ENCODE measurements at regions not wholly inside any gene's neighbourhood (a gene's known extent, or its start where the extent isn't known, plus 50 kb on each side); places are given as distances from the start of the nearest gene placed in this dataset.

GRCh38 chr12:114483996-114484395 is 78.1 kb upstream of the TBX5 start:
- no peak overlapping the region for H2AFZ ChIP-seq (ENCODE audit: low read length)
- no peak overlapping the region for H2AK5ac ChIP-seq (ENCODE audit: insufficient read length, low read length)
- no peak overlapping the region for H2BK20ac ChIP-seq (ENCODE audit: low read depth, low read length, poor library complexity, severe bottlenecking)
- Mint-ChIP-seq H3K4me1 (peaks cover 15 to 22% of the 10 kb centered on the region in 2 experiments), H3K4me3 (no peak overlapping the region), H3K27me3 (ENCODE audit: low read depth) (peaks cover 79% of the 10 kb centered on the region), H3K9me3 (peaks cover 10 to 12% of the 10 kb centered on the region in 2 experiments), H3K27ac (no peak overlapping the region), H3K36me3 (ENCODE audit: insufficient read depth in 1 of 3, low read depth in 3 of 3) (peaks cover 0 to 4% (median 3%) of the 10 kb centered on the region in 3 experiments; a peak in 2 of 7 replicates)
- no peak overlapping the region for H3K18ac ChIP-seq (ENCODE audit: insufficient read length, low read depth, low read length)
- H3K4me2 ChIP-seq (ENCODE audit: insufficient read depth, insufficient read length, low read length), result no peak overlapping the region
- H2BK15ac ChIP-seq (ENCODE audit: low read depth, low read length), result no peak overlapping the region
- no peaks in the 10 kb centered on the region for H4K20me1 ChIP-seq (ENCODE audit: control insufficient read depth, insufficient read depth, insufficient read length)
- H4K5ac ChIP-seq (ENCODE audit: insufficient read length, low read depth, low read length), result no peak overlapping the region
- peaks cover 26% of the 10 kb centered on the region for H3K27me3 ChIP-seq (ENCODE audit: insufficient read depth, low read length)
- peaks cover 14% of the 10 kb centered on the region for H3K23me2 ChIP-seq (ENCODE audit: insufficient read length, low read depth, low read length, poor library complexity, severe bottlenecking)
- H3K14ac ChIP-seq (ENCODE audit: insufficient read depth, low read length), result no peak overlapping the region
- H3K23ac ChIP-seq (ENCODE audit: insufficient read length, low read depth, low read length), result no peak overlapping the region
- no peak overlapping the region for H2BK5ac ChIP-seq (ENCODE audit: insufficient read length, low read length)
- no peak overlapping the region for H4K91ac ChIP-seq (ENCODE audit: insufficient read length, low read depth, low read length)
- H3K56ac ChIP-seq (ENCODE audit: insufficient read length, low read depth, low read length), result no peak overlapping the region
- H3T11ph ChIP-seq (ENCODE audit: low read length), result no peak overlapping the region
- H3K4ac ChIP-seq (ENCODE audit: low read depth, low read length), result no peak overlapping the region
- DNase-seq, result no peak
- H2BK12ac ChIP-seq (ENCODE audit: insufficient read length, low read depth, low read length), result no peak overlapping the region
- WGBS (ENCODE audit: extremely low coverage, insufficient read length, low lambda C conversion rate), result no CpG with 5 or more reads among the region's 3 CpGs
- H3K9me3 ChIP-seq (ENCODE audit: control insufficient read depth, low read depth, low read length), result peaks cover 5% of the 10 kb centered on the region
- H3K9ac ChIP-seq (ENCODE audit: extremely low read depth, insufficient read length, low read length), result no peak overlapping the region
- TF ChIP-seq CTCF (conservative IDR thresholded peaks at IDR 0.05), result no peak
- H3K79me2 ChIP-seq (ENCODE audit: insufficient read depth, low read length), result no peaks in the 10 kb centered on the region
- no peak overlapping the region for H2BK120ac ChIP-seq (ENCODE audit: low read depth, low read length, poor library complexity, severe bottlenecking)
- H3K79me1 ChIP-seq (ENCODE audit: insufficient read depth, low read depth, low read length, poor library complexity, severe bottlenecking), result no peaks in the 10 kb centered on the region
- no peaks in the 10 kb centered on the region; the same call in 1 of the 2 replicates for H3K4me1 ChIP-seq (ENCODE audit: insufficient read depth, low read length)
- no peak overlapping the region for H4K8ac ChIP-seq (replicated peaks; ENCODE audit: insufficient read length, low read depth, low read length)
- no peak overlapping the region for H3K27ac ChIP-seq (ENCODE audit: insufficient read length, low read depth, low read length)

Data from H9 (cell line).